Putamen (tissue), 1 donor: ENCODE measurements at regions not wholly inside any gene's neighbourhood (a gene's known extent, or its start where the extent isn't known, plus 50 kb on each side); places are given as distances from the start of the nearest gene placed in this dataset.
"Not testable (repeated sequence)": the region's sequence is repeated elsewhere in the genome, so short reads cannot be mapped to it uniquely, and the experiment has no call there.

Experiments
- DNase-seq: peaks from one replicate; pipeline ENCODE4 v3.0.0-alpha.2; 2016; ENCODE audit warnings: low spot score

DNA sequence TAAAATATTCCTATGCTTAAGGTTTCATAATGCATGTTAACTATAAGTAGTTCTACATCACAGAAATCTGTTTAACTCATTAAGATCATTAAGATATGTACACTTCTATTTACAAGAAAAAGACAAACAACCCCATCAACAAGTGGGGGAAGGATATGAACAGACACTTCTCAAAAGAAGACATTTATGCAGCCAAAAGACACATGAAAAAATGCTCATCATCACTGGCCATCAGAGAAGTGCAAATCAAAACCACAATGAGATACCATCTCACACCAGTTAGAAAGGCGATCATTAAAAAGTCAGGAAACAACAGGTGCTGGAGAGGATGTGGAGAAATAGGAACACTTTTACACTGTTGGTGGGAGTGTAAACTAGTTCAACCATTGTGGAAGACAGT lies 1084.3 kb downstream of the GATA3 start:
- not testable (repeated sequence) for DNase-seq

DNA sequence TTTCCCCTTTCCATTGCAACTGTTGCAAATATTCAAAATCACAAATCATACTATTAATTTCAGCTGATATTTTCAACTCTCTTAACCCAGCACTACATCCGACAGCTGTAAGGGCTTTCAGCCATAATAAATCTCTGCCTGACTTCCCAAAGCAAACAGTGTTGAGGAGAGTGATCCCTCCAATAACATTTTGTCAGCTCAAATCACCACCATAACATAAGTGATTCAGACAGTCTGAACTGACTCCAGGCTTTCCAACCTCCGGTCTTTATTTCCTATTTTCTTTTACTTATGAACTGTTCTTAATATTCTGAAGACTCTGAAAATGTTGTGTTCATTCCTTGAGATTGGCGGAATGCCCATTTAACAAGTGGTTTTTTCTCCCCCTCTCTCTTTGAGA lies 1085.9 kb downstream of the GATA3 start:
- no peak for DNase-seq

DNA sequence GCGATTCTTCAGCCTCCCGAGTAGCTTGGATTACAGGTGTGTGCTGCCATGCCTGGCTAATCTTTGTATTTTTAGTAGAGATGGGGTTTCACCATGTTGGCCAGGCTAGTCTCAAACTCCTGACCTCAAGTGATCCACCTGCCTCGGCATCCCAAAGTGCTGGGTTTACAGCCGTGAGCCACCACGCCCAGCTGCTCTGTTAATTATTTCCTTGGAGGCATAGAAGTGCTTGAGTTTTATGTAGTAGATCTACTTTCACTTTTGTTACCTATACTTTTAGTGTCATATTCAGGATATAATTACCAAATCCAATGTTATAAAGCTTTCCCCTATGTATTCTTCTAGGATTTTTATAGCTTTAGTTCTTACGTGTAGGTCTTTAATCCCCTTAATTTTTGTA lies 1093.0 kb downstream of the GATA3 start:
- no peak for DNase-seq

DNA sequence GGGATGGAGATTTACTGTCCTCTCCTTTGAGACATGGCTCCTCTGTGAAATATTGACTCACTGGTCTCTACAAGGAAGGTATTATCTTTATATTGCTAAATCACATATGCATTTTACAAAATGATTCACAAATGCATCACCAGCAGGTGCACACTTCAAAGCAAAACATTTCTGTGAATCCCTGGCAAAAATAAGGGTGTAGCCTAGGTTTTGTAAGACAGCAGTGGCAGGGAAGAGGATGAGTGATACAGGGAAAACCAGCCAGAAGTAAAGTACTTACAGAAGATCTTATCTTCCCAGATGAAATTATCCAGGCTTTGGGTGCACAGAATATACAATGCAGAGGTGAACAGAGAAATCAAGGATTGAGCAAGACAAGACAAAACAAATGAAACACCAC lies 1094.6 kb downstream of the GATA3 start:
- no peak for DNase-seq

DNA sequence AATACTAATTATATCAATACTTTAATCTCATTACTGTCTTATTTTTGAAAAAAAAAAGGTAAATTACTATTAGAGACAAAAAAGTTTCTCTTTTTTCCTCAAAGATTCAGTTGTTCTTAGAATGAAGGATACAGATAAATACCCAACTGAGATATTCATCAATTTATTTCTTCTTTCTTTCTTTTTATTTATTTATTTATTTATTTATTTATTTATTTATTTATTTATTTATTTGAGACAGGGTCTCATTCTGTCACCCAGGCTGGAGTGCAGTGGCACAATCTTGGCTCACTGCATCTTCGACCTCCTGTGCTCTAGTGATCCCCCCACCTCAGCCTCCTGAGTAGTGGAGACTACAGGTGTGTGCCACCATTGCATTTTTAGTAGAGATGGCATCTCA lies 1098.6 kb downstream of the GATA3 start:
- DNase-seq, result not testable (repeated sequence)

DNA sequence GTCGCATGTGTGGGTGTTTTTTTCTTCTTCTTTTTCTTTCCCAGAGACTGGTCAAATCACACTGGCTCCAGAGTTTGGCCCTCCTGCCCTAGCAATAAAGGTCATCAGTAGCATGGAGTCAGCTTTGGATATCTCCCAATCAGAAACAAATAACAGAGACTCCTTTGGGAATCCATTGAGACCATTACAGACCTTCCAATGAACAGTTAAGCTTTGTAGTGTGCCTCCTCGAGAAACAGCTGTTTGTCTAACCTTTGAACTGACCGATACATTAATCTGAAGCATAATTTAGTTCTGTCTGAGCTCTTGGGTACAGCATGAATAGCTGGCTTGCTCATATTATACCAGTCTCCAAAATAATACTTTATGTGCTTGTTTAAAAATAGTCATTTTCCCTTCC lies 1103.2 kb downstream of the GATA3 start:
- no peak for DNase-seq

DNA sequence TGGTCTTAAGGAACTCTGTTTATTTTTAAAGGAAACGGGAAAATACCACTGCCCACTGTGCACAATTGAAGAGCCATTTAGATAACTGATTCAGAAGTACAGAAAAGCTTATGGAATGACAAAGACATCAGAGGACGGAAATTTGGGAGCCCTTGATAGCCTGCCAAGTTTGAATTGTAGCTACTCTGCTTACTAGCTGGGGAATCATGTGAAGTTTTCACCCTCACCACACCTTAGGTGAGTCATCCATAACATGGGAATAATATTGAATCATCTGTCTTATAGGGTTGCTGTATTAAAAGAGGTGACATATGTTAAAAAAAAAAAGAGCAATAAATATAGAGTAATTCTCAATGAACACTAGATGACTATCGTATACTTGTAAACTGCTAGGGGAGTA lies 1104.2 kb downstream of the GATA3 start:
- no peak for DNase-seq

DNA sequence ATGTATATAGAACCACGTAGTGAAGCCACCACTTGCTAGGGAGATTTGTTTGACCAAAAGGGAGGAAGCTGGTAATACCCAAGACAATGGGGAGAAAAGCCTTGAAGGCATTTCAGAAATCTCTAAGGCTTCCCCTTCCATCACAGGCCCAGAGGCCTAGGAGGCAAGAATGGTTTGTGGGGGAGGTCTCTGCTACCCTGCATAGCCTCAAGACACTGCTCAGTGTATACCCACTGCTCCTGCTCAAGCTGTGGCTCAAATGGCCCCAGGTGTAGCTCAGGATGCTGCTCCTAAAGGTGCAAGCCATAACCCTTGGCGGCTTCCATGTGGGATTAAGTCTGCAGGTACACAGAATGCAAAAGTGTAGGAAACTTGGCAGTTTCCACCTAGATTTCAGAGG lies 1105.8 kb downstream of the GATA3 start:
- no peak for DNase-seq

DNA sequence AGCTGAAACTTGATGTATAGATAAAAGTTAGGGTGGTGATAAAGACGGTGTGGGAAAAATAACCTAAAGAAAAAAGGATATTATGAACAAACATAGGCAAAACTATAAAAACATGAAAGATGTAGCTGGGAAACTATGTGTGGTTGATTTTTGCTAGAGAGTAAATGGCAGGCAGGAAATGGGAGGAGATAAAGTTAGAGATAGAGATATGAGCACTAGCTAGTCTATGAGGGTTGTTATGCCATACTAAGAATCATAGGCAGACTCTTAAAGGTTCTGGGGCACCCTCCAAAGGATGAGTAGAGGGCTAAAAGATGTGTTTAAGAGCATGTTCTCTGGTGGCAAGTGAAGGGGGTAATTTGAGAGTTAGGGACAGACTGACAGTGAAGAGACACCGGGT lies 1109.2 kb downstream of the GATA3 start:
- DNase-seq, result no peak

DNA sequence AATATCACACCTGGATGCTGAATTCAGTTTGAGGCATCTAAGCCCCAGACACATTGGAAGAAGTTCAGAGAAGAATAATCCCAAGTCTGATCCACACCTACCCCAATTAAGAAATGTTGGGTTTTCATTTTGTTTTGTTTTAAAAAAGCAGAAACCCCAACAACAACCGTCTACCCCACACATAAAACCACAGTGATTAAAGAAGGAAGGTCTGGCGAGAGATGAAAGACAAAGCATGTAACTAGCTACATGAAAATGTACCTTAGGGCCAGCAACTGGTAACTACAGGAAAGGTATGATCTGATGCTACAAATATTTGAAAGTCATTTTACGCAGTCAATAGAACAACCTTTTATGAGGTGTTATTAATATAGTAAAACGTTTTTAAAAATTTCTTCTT lies 1112.3 kb downstream of the GATA3 start:
- DNase-seq, result no peak

DNA sequence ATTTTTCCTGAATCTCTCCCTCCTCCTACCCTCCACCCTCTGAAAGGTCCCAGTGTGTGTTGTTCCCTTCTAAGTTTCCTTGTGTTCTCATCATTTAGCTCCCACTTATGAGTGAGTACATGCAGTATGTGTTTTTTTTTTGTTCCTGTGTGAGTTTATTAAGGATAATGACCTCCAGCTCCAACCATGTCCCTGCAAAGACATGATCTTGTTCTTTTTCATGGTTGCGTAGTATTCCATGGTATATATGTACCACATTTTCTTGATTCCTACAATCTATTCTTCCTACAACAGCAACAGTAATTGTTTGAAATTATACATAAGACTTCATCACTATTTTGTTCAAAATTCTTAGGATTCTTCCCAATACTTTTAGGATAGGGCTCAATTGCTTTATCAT lies 1117.8 kb downstream of the GATA3 start:
- DNase-seq, result no peak

DNA sequence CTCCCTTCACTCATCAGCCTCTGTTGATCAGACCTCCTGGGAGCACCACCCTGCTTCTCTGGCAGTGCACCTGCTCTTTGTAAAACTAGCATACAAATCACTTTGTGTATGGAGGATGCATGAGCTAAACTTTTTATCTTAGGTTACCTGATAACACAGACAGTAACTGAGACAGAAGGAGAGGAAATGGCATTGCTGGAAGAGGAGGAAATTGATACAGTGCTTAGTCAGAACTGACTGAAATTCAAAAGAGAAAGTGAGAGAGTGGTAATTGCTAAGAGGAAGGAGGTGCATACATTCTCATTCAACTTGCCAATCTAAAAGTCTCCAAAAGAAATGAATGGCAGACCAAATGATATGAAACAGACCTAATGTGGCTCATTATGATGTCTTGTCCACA lies 1120.7 kb downstream of the GATA3 start:
- no peak for DNase-seq

DNA sequence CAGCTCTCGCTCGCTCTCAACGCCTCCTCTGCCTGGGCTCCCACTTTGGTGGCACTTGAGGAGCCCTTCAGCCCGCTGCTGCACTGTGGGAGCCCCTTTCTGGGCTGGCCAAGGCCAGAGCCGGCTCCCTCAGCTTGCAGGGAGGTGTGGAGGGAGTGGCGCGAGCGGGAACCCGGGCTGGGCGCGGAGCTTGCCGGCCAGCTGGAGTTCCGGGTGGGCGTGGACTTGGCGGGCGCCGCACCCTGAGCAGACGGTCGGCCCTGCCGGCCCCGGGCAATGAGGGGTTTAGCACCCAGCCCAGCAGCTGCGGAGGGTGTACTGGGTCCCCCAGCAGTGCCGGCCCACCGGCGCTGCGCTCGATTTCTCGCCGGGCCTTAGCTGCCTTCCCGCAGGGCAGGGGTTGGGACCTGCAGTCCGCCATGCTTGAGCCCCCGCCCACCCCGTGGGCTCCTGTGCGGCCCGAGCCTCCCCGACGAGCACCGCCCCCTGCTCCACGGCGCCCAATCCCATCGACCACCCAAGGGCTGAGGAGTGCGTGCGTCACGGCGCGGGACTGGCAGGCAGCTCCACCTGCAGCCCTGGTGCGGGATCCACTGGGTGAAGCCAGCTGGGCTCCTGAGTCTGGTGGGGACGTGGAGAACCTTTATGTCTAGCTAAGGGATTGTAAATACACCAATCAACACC lies 1128.9 kb downstream of the GATA3 start:
- not testable (repeated sequence) for DNase-seq

DNA sequence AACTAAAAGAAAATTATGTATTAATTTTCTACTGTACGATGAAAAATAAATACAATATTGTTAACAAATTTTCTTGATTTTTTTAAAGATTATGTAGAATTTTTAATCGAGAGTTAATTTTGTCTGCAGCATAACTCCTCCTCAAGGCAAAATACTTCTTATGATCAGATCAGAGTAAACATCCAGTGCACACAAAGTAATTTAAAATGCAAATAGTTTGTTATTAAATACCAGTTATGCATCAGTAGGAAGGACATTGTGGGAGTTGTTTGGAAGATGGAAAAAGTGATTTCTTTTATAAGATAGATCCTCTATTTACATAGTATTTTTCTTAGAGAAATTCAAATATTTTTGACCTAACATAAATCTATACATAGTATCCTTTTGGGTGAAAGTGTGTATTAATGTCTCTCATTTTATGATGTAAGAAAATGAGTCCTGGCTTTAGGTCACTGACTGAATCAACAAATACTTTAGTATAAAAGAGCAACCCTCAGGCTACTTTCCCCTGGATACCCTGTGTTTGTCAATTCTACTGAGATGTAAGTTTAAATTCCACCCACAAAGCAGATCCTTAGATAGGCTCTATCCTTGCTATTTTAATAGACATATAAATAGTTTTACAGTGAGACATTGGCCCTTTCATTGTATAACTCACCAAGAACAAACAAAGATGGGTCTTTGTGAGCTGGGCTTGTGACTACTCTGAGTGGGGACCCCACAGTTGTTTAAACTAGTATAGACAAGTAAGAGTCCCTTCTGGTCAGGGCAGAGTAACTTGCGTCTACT lies 1133.7 kb downstream of the GATA3 start:
- no peak for DNase-seq

DNA sequence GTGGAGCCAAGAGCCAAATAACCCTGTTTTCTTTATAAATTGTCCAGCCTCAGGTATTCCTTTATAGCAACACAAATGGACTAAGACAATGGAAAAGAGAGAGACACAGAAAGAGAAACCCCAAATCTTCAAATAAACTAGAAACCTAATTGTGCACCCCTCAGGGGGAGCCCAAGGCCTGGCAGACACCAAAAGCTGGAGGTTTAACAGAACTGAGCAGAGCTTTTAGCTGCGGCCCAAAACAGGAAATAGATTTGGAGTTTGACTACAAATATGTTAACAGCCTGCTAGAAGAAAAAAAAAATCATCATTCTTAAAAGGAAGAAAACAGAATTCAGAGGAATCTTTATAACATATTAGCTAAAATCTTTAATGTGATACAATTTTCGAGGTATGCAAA lies 1135.0 kb downstream of the GATA3 start:
- no peak for DNase-seq

DNA sequence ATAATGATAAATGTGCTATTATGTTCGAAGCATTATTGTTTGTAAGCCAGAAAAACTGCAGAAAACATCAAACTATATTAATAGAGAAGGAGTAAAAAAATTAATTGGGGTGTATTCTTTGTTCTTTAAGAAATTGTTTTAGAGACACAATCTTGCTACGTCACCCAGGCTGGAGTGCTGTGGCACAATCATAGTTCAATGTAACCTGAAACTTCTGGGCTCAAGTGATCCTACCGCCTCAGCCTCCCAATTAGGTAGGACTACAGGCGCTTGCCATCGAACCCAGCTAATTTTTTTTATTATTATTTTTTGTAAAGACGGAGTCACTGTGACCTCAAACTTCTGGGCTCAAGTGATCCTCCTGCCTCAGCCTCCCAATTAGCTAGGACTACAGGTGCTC lies 1138.6 kb downstream of the GATA3 start:
- DNase-seq, result no peak

DNA sequence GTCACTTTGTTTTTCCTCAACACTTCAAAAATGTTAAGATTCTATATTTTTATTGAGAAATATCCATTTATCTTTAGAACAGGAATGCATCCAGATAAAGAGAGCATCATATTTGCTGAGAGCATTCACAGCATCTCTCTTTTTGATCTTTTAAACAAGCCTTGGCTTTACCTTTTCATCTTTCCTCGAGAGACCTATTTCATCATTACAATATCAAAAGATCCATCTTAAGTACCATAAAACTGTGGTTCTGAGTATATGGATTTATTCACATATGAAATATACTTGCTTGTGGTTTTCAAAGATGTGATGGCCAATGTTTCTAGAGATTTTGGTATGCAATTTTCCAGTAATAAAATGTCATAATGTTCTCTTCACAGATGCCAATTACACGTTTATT lies 1140.9 kb downstream of the GATA3 start:
- DNase-seq, result no peak

DNA sequence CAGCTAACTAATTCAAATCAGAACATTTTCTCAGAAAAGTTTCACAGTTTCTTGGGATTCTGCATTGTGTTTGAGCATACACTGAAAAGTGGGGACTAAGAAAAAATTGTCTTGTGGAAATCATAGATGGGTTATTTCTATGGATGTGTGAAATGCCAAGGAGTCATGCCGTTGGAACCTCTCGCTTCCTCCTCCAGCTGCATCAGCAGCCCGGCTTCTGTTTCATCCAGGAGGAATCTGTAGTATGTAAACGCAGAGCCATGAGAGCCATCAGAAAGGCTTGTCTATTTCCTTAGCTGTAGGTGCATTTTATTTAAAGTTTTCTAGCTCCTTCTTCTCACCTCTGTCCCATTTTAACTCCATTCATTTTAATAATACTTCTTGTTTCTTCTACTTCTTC lies 1144.1 kb downstream of the GATA3 start:
- no peak for DNase-seq

DNA sequence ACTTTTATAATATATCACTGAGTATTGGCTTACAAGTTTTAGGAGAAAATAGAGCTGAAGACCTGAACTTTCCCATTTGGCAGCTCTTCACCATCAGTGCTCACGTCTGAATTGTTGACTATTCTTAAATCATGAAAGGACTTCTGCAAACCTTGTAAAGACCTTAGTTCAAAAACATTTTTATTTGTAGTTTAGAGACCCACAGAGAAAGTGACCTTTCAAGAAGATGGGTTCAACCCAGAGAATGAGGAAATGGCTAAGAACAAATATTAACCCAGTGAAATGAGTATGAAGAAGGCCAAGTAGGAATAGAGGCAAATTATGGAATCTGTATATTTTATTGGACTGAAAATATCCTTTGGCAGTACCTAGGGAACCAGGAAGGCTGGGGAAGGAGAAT lies 1151.1 kb downstream of the GATA3 start:
- no peak for DNase-seq

DNA sequence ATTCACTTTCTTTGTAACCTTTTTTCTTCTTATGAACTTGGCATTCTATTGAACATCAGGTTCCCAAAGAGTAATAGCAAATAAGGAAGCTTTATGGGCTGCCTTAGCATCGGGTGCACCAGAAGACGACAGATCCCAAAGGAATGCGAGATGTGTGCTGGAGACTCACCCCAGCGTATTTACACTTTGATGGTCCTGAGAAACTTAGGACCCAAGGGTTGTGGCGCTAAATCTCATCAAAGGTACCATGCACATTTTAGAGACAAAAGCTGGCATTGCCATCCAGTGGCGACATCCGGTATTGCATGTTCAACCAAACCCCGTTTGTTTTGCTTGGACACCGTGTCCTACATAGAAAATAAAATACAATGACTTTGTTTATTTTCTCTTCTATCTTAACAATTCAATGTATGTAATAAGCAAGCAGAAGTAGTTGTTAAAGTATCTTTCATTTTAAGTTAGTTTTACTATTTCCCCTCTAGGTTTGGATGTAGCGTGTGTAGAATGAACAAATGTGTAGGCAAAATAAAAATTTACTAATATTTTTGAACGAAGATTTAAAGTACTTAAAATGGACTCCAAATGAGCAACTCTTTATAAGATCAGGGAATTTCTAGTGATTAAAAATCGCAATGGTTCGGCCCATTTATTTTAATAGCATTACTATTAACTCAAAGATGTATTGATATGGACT lies 1154.8 kb downstream of the GATA3 start:
- DNase-seq, result peak; percentile 34

DNA sequence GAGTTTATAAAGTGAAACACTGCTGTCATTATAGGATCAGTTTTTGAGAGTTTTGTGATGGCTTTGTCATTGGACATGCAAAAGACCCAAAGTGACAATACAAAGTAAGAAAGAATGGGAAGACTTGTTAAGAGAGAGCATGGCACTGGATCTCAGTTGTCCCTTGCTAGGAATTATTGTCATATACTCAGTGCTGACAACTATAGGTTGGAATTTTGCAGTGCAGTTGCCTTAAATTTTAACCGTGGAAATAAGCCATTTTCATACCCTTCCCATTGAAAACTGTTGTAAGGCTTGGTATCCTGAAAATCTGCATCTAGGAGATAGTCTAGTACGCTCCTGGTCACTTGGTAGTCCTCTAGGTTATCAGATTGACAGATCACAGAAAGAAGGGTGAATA lies 1156.7 kb downstream of the GATA3 start:
- no peak for DNase-seq

DNA sequence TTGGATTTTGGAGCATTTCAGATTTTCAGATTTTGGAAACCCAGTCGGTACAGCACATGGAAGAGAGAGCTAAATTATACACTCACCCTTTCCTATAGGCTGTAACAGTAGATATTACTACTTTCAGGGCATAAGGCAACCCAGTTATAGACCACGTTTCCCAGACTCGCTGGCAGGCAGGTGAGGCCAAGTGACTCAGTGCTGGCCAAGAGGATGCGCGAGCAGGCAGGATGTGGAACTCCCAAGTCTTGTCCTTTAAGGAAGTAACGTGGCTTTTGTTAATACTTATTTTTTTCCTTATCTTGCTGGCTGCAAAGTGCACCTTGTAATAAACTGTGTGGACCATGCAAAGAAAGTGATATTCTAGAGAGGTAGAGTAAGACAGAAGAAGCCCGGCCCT lies 1160.1 kb downstream of the GATA3 start:
- no peak for DNase-seq

DNA sequence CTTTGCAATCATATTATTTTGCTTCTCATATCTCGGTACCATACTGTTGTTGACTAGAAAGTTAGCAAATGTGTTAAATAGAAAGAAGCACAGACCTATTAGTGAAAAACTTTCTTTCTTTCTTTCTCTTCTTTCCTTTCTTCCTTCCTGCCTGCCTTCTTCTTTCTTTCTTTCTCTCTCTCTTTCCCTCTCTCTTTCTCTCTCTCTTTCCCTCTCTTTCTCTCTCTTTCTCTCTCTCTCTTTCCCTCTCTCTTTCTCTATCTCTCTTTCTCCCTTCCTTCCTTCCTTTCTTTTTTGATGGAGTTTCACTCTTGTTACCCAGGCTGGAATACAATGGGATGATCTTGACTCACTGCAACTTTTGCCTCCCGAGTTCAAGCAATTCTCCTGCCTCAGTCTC lies 1160.6 kb downstream of the GATA3 start:
- DNase-seq, result no peak
